AG09319 (cell line): ENCODE measurements at regions not wholly inside any gene's neighbourhood (a gene's known extent, or its start where the extent isn't known, plus 50 kb on each side); places are given as distances from the start of the nearest gene placed in this dataset.
A peak's percentile ranks its signal among the peaks of the same experiment; 100 is the strongest.

Experiments
- DNase-seq: peaks from one replicate; pipeline ENCODE4 v3.0.0-alpha.2; 2010; ENCODE audit warnings: low read depth; ENCODE audit errors: extremely low read depth
- TF ChIP-seq, protein P1 (sequence below): IDR thresholded peaks from 2 replicates; pipeline ENCODE4 v1.5.1; 2011; ENCODE audit warnings: low read depth, mild to moderate bottlenecking, inconsistent platforms, low read length, moderate library complexity

GRCh38 chr15:70509282-70509662 lies 254.1 kb downstream of the UACA start:
- DNase-seq, result no peak
- TF ChIP-seq, protein P1, sequence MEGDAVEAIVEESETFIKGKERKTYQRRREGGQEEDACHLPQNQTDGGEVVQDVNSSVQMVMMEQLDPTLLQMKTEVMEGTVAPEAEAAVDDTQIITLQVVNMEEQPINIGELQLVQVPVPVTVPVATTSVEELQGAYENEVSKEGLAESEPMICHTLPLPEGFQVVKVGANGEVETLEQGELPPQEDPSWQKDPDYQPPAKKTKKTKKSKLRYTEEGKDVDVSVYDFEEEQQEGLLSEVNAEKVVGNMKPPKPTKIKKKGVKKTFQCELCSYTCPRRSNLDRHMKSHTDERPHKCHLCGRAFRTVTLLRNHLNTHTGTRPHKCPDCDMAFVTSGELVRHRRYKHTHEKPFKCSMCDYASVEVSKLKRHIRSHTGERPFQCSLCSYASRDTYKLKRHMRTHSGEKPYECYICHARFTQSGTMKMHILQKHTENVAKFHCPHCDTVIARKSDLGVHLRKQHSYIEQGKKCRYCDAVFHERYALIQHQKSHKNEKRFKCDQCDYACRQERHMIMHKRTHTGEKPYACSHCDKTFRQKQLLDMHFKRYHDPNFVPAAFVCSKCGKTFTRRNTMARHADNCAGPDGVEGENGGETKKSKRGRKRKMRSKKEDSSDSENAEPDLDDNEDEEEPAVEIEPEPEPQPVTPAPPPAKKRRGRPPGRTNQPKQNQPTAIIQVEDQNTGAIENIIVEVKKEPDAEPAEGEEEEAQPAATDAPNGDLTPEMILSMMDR, result no peak

DNA sequence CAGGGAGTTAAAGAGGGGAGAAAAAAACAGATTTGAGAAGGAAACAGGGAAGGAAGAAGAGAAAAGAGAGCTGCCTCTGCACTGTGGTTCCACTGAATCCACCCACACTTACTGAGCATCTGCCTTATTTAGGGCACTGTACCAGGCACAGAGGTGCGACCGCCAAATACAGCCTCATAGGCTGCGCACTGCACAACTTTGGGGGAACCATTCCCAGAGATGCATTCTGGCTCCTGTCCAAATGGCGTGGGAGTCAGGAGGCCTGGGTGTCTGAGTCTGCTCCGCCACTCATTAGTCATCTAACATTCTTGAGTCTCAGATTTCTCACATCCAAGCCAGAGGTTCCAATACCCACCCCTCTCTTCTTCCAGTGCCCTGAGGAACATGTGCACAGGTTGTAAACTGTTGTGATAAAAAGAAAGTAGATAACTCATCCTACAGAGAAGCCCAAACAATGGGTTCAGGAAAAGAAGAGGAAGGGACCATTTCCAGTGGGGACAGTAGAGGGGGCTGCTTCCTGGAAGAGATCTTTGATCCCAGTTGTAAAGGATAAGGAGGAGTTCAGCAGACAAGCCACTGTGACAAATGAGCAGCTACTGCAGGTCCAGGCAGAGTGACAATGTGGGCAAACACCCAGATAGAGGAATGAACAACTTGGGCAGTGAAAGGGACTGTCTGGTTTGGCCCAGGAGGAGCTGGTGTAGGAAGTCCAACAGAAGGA lies 254.6 kb downstream of the UACA start:
- peak; percentile 58 for DNase-seq
- TF ChIP-seq, protein P1, result no peak; the same call in 1 of the 2 replicates

GRCh38 chr15:70507772-70508371 lies 255.5 kb downstream of the UACA start:
- no peak for DNase-seq
- TF ChIP-seq, protein P1, result no peak

DNA sequence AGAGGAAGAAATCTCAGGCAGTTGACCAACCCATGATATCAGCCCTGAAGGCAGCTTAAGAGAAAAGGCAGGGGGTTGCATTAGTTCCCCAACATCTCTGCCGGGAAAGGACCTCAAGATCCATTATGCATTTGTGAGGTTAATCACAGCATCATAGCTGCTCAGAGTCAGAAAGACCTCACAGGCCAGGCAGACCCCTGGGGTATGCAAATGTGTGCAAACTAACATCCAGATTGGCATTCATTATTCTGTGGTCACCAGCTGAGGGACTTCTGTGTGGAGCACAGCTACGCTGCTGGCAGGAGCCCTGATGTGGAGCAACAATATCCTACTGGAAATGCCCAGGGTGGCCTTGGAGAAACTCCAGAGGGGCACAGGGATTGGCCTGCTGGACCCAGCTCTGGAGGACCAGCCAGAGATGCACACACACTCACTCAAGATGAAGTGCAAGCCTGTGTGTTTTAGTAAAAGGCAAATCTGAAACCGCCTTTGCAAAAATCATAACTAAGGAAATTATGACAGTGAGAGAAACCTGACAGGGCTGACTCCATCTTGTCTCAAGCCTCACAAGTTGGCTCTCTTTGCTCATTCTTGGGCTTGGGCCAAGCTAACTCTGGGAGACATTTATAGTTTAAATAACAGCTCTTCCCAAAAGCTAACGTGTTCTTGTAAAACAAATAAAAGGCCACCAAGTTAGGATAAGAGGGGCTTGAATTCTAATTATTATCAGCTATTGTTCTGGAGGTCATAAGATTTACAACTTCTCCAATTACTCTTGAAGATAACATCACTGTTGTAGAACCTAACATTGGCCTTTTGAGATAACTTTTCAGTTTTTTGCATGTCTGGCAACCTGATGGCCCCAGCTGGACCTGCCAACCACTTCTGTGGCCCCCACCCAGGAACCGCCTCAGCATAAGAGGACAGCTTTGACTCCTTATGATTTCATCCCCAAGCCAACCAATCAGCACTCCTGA lies 257.1 kb downstream of the UACA start:
- TF ChIP-seq, protein P1, result no peak
- no peak for DNase-seq

DNA sequence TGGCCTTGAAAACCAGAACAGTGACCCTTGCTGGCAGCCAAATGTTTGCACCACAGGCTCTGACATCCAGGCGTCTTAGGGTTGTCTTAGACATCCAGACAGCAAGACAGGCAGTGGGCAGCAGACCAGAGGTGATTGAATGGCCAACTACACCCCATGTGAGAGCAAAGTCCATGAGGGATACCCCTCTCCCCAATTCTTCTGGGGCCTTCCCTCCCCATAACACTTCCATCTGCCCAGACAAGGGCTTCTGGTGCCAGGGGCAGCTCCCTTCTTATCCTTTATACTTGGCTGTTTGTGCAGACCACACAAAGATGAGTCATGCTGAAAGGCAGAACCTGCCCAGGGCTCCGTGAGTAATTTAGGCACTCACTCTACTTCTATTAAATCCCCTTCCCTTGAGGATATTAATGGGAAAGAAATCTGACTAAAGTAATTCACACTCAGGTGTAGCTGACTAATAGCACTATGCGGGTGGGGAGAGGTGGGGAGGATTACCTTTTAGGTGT lies 257.9 kb downstream of the UACA start:
- DNase-seq, result no peak
- TF ChIP-seq, protein P1, result no peak

GRCh38 chr15:70504988-70505387 lies 258.4 kb downstream of the UACA start:
- DNase-seq, result no peak
- TF ChIP-seq, protein P1, result no peak
